Ishikawa (cell line): ENCODE measurements at regions not wholly inside any gene's neighbourhood (a gene's known extent, or its start where the extent isn't known, plus 50 kb on each side); places are given as distances from the start of the nearest gene placed in this dataset.

Experiments
- TCF12 ChIP-seq: IDR thresholded peaks from 2 replicates; pipeline ENCODE4 v1.6.1; 2012; ENCODE audit warnings: low read depth
- TF ChIP-seq, protein P1 (sequence below): IDR thresholded peaks from 2 replicates; pipeline ENCODE4 v1.6.1; 2012

DNA sequence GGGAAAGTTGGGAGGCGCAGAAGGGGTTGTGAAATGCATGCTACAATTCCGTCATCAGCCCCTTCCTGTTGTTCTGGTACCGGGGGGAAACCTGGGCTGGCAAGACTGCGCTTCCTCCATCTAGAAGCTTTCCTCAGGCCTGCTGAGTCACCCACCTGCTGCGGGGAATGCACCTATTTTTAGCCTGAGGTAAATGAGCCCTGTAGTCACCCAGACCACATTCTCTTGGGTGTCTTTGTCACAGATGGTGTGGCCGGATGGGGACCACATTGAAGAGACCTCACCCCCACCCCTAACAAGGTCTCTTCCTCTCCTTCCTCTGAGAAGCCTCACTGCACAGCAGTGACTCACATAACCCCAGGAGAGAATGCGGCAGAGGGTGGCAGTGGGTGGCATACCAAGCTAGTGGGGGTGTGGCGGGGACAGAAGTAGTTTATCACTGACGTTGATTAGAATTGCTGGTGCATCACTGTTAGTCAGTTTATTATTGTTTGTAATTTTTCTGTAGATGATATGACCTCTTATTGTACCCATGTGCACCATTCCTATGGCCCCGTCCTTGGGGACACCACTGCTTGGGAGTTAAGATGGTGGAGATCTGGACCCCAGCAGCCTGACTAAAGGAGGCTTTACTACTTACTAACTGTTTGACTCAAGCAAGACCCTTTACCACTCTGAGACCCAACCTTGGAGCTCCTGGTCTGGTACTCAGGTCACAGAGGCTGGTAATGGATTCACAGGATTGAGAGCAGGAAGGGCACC, 83.0 kb upstream of the DUSP5 start:
- no peak; the same call in none of the 2 replicates for TF ChIP-seq TCF12
- TF ChIP-seq, protein P1, sequence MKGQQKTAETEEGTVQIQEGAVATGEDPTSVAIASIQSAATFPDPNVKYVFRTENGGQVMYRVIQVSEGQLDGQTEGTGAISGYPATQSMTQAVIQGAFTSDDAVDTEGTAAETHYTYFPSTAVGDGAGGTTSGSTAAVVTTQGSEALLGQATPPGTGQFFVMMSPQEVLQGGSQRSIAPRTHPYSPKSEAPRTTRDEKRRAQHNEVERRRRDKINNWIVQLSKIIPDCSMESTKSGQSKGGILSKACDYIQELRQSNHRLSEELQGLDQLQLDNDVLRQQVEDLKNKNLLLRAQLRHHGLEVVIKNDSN: peak; percentile 21; the same call in 1 of the 2 replicates
